Subcutaneous abdominal adipose tissue (tissue), 5 donors: ENCODE measurements at regions not wholly inside any gene's neighbourhood (a gene's known extent, or its start where the extent isn't known, plus 50 kb on each side); places are given as distances from the start of the nearest gene placed in this dataset.
"Not testable (repeated sequence)": the region's sequence is repeated elsewhere in the genome, so short reads cannot be mapped to it uniquely, and the experiment has no call there.

Experiments
- H3K27ac ChIP-seq: one replicate; pipeline ENCODE4 v1.7.0; 2013; ENCODE audit warnings: low read depth, mild to moderate bottlenecking, inconsistent platforms, low read length, moderate library complexity
- H3K27me3 ChIP-seq, 5 donors: one replicate each; pipeline ENCODE4 v1.7.0; 2013; ENCODE audit warnings: low read length in 5 of 5, inconsistent platforms in 1 of 5; ENCODE audit not compliant: control insufficient read depth in 5 of 5, insufficient read depth in 4 of 5
- H3K36me3 ChIP-seq, 5 donors: one replicate each; pipeline ENCODE4 v1.7.0; 2013; ENCODE audit warnings: low read length in 5 of 5; ENCODE audit not compliant: control insufficient read depth in 5 of 5, insufficient read depth in 5 of 5
- H3K4me1 ChIP-seq, 5 donors: one replicate each; pipeline ENCODE4 v1.7.0; 2013; ENCODE audit warnings: low read length in 5 of 5, mild to moderate bottlenecking in 3 of 5, moderate library complexity in 1 of 5; ENCODE audit not compliant: control insufficient read depth in 5 of 5, insufficient read depth in 5 of 5
- H3K4me3 ChIP-seq, 5 donors: one replicate each; pipeline ENCODE4 v1.7.0; 2013; ENCODE audit warnings: low read length in 5 of 5, low read depth in 1 of 5
- H3K9ac ChIP-seq, 5 donors: one replicate each; pipeline ENCODE4 v1.7.0; 2013; ENCODE audit warnings: low read length in 5 of 5, mild to moderate bottlenecking in 4 of 5, moderate library complexity in 3 of 5
- H3K9me3 ChIP-seq, 5 donors: one replicate each; pipeline ENCODE4 v1.7.0; 2013; ENCODE audit warnings: low read length in 5 of 5; ENCODE audit not compliant: control insufficient read depth in 5 of 5
- donor health status: healthy.
- donor health status: healthy.
- donor health status: healthy.
- donor health status: healthy.
- donor health status: healthy.

- Histone ChIP-seq H3K27me3 (peaks cover 0 to 3% (median 0%) of the 10 kb centered on the region in 5 donors), H3K4me1 (peaks cover 0 to 6% (median 0%) of the 10 kb centered on the region in 5 donors), H3K27ac (no peak overlapping the region), H3K9me3 (no peaks in the 10 kb centered on the region), H3K9ac (no peak overlapping the region), H3K4me3 (no peak overlapping the region), H3K36me3 (no peaks in the 10 kb centered on the region)
Measured at GRCh38 chr5:127184851-127185250, 105.7 kb upstream of the MEGF10 start.

- Histone ChIP-seq H3K27me3 (peaks cover 0 to 3% (median 0%) of the 10 kb centered on the region in 5 donors), H3K4me1 (peaks cover 0 to 6% (median 0%) of the 10 kb centered on the region in 5 donors), H3K9me3 (no peaks in the 10 kb centered on the region), H3K27ac (no peak overlapping the region), H3K4me3 (no peak overlapping the region), H3K36me3 (no peaks in the 10 kb centered on the region), H3K9ac (no peak overlapping the region)
Measured at GRCh38 chr5:127186657-127187056, 103.9 kb upstream of the MEGF10 start.

- Histone ChIP-seq H3K4me3 (no peak overlapping the region), H3K9me3 (no peaks in the 10 kb centered on the region), H3K27me3 (peaks cover 0 to 3% (median 0%) of the 10 kb centered on the region in 5 donors), H3K27ac (no peak overlapping the region), H3K9ac (no peak overlapping the region), H3K4me1 (peaks cover 0 to 6% (median 0%) of the 10 kb centered on the region in 5 donors), H3K36me3 (no peaks in the 10 kb centered on the region)
Measured at GRCh38 chr5:127187706-127188105, 102.9 kb upstream of the MEGF10 start.

- no peak overlapping the region for H3K4me3 ChIP-seq
- no peak overlapping the region for H3K9ac ChIP-seq
- no peaks in the 10 kb centered on the region for H3K4me1 ChIP-seq
- no peaks in the 10 kb centered on the region for H3K9me3 ChIP-seq
- no peak overlapping the region for H3K27ac ChIP-seq
- no peaks in the 10 kb centered on the region for H3K36me3 ChIP-seq
- H3K27me3 ChIP-seq: no peaks in the 10 kb centered on the region
Measured at GRCh38 chr5:127192150-127192549, 98.4 kb upstream of the MEGF10 start.

GRCh38 chr5:127192836-127193338, 97.7 kb upstream of the MEGF10 start:
- H3K36me3 ChIP-seq: no peaks in the 10 kb centered on the region
- no peak overlapping the region for H3K9ac ChIP-seq
- H3K4me1 ChIP-seq: no peaks in the 10 kb centered on the region
- no peak overlapping the region for H3K4me3 ChIP-seq
- H3K27ac ChIP-seq: no peak overlapping the region
- H3K9me3 ChIP-seq: no peaks in the 10 kb centered on the region
- no peaks in the 10 kb centered on the region for H3K27me3 ChIP-seq

GRCh38 chr5:127196042-127196441, 94.6 kb upstream of the MEGF10 start:
- Histone ChIP-seq H3K27ac (no peak overlapping the region), H3K9ac (no peak overlapping the region), H3K4me3 (no peak overlapping the region), H3K36me3 (no peaks in the 10 kb centered on the region), H3K9me3 (no peaks in the 10 kb centered on the region), H3K4me1 (no peaks in the 10 kb centered on the region), H3K27me3 (no peaks in the 10 kb centered on the region)

GRCh38 chr5:127197402-127198167, 93.0 kb upstream of the MEGF10 start:
- H3K27me3 ChIP-seq, H3K4me3 ChIP-seq, H3K9me3 ChIP-seq, H3K27ac ChIP-seq, H3K4me1 ChIP-seq, H3K36me3 ChIP-seq, H3K9ac ChIP-seq: not testable (repeated sequence)

- H3K9me3 ChIP-seq, H3K4me3 ChIP-seq, H3K36me3 ChIP-seq, H3K27me3 ChIP-seq, H3K4me1 ChIP-seq, H3K27ac ChIP-seq, H3K9ac ChIP-seq: not testable (repeated sequence)
Measured at GRCh38 chr5:127202738-127203137, 87.9 kb upstream of the MEGF10 start.

- H3K4me1 ChIP-seq: peaks cover 0 to 3% (median 0%) of the 10 kb centered on the region in 5 donors
- no peaks in the 10 kb centered on the region for H3K27me3 ChIP-seq
- H3K9ac ChIP-seq: no peak overlapping the region
- no peak overlapping the region for H3K4me3 ChIP-seq
- H3K36me3 ChIP-seq: no peaks in the 10 kb centered on the region
- no peak overlapping the region for H3K27ac ChIP-seq
- no peaks in the 10 kb centered on the region for H3K9me3 ChIP-seq
Measured at GRCh38 chr5:127203818-127204217, 86.8 kb upstream of the MEGF10 start.

- no peaks in the 10 kb centered on the region for H3K36me3 ChIP-seq
- H3K9me3 ChIP-seq: no peaks in the 10 kb centered on the region
- H3K27ac ChIP-seq: no peak overlapping the region
- peaks cover 0 to 3% (median 0%) of the 10 kb centered on the region in 5 donors for H3K4me1 ChIP-seq
- no peaks in the 10 kb centered on the region for H3K27me3 ChIP-seq
- H3K9ac ChIP-seq: no peak overlapping the region
- H3K4me3 ChIP-seq: no peak overlapping the region
Measured at GRCh38 chr5:127205147-127205546, 85.4 kb upstream of the MEGF10 start.
